ENCODE measurements at regions not wholly inside any gene's neighbourhood (a gene's known extent, or its start where the extent isn't known, plus 50 kb on each side); places are given as distances from the start of the nearest gene placed in this dataset.

GRCh38 chr12:74917743-74918142, 291.9 kb downstream of the KCNC2 start:
- no peak for ATAC-seq
- TF ChIP-seq ZNF8 (CRISPR knock-in tag; IDR thresholded peaks at IDR 0.05) (no peak), BACH2 (CRISPR knock-in tag; IDR thresholded peaks at IDR 0.05; ENCODE audit: borderline replicate concordance) (no peak), SNAI2 (CRISPR knock-in tag; IDR thresholded peaks at IDR 0.05) (no peak), ARNTL (CRISPR knock-in tag; IDR thresholded peaks at IDR 0.05; ENCODE audit: borderline replicate concordance, low read depth) (no peak), ZC3H10 (CRISPR knock-in tag; IDR thresholded peaks at IDR 0.05) (no peak), ZNF70 (CRISPR knock-in tag; IDR thresholded peaks at IDR 0.05) (no peak), TCF4 (CRISPR knock-in tag; IDR thresholded peaks at IDR 0.05; ENCODE audit: borderline replicate concordance) (no peak), PATZ1 (CRISPR knock-in tag; IDR thresholded peaks at IDR 0.05; ENCODE audit: borderline replicate concordance) (no peak), POU6F1 (CRISPR knock-in tag; IDR thresholded peaks at IDR 0.05; ENCODE audit: borderline replicate concordance, low read depth) (no peak), OSR1 (CRISPR knock-in tag; IDR thresholded peaks at IDR 0.05) (no peak), ZFP3 (CRISPR knock-in tag; IDR thresholded peaks at IDR 0.05) (no peak), TSHZ2 (CRISPR knock-in tag; IDR thresholded peaks at IDR 0.05) (no peak), ZNF565 (CRISPR knock-in tag; conservative IDR thresholded peaks at IDR 0.05; ENCODE audit: low read depth) (no peak), TOX (CRISPR knock-in tag; IDR thresholded peaks at IDR 0.05; ENCODE audit: borderline replicate concordance) (no peak), PPARA (CRISPR knock-in tag; IDR thresholded peaks at IDR 0.05; ENCODE audit: borderline replicate concordance) (no peak), CSDC2 (CRISPR knock-in tag; IDR thresholded peaks at IDR 0.05) (no peak), ZFP30 (CRISPR knock-in tag; IDR thresholded peaks at IDR 0.05) (no peak), CREB5 (CRISPR knock-in tag; IDR thresholded peaks at IDR 0.05; ENCODE audit: low read depth) (no peak), RARB (CRISPR knock-in tag; IDR thresholded peaks at IDR 0.05) (no peak)

- no peak for ATAC-seq
- TF ChIP-seq ZC3H10 (CRISPR knock-in tag; IDR thresholded peaks at IDR 0.05), result no peak
- TF ChIP-seq CREB5 (CRISPR knock-in tag; IDR thresholded peaks at IDR 0.05; ENCODE audit: low read depth), result no peak
Measured at GRCh38 chr12:74918291-74918690, 291.3 kb downstream of the KCNC2 start.

GRCh38 chr12:74922117-74922516, 287.5 kb downstream of the KCNC2 start:
- TF ChIP-seq ARNTL (CRISPR knock-in tag; IDR thresholded peaks at IDR 0.05; ENCODE audit: borderline replicate concordance, low read depth), result no peak
- TF ChIP-seq ZNF565 (CRISPR knock-in tag; conservative IDR thresholded peaks at IDR 0.05; ENCODE audit: low read depth), result no peak
- TF ChIP-seq GLIS3 (CRISPR knock-in tag; IDR thresholded peaks at IDR 0.05), result no peak
- TF ChIP-seq CREB5 (CRISPR knock-in tag; IDR thresholded peaks at IDR 0.05; ENCODE audit: low read depth), result no peak
- no peak for TF ChIP-seq ZNF70 (CRISPR knock-in tag; IDR thresholded peaks at IDR 0.05)
- ATAC-seq, result no peak
